GDM1 (cell line): ENCODE measurements at regions not wholly inside any gene's neighbourhood (a gene's known extent, or its start where the extent isn't known, plus 50 kb on each side); places are given as distances from the start of the nearest gene placed in this dataset.
"Not testable (repeated sequence)": the region's sequence is repeated elsewhere in the genome, so short reads cannot be mapped to it uniquely, and the experiment has no call there.

ENCODE experiments used
- DNase-seq: peaks from one replicate; lab custom pipeline; 2025; lab: John Stamatoyannopoulos, UW

DNA sequence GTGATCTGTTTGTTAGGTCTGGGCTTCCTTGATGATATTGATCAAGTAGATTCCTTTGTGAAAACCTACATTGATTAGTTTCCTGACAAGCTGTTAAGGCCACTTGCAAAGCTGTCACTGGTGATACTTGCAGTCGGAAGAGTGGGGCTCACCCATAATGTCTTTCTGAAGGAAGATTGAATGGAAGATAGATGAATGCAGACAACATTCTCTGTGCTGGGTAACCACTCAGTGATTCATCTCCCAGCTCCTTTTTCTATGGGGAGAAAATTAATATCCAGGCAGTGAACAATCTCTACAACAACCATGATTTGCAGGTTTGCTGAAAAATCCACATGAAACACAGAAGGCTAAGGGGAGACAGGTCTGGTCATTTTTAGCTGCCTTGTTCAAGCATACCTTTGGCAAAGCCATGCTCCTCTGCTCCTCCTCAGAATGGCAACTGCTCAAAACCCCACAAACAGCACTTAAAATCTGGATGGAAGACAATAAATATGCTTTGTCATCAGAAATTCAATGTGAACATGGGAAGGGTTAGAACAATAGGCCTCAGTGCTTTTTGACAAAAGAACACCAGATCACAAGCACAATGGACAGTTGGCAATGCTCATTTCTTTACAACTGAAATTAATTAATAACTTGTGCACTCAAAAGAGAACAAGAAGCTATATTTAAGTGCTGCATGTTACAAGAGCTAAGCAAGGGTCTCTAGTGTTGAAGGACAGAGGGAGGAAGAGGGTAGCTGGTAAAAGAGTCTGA, 495.4 kb downstream of the TOX3 start:
- no peak for DNase-seq

DNA sequence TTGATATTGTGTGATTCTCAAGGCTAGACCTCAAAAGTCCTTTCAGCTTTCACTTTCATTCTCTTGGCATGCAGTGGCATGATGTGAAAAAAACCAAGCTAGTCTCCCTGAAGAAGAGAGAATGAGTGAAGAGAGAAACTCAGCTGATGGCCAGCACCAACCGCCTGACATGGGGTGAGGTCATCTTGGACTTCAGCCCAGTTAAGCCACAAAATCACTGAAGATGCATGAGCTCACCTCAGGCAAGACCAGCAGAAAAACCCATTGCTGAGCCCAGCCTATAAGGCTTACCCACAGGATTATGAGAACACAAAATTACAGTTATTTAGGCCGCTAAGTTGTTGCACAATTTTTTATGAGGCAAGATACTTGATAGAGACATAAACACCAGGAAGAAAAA, 496.5 kb downstream of the TOX3 start:
- DNase-seq, result no peak

DNA sequence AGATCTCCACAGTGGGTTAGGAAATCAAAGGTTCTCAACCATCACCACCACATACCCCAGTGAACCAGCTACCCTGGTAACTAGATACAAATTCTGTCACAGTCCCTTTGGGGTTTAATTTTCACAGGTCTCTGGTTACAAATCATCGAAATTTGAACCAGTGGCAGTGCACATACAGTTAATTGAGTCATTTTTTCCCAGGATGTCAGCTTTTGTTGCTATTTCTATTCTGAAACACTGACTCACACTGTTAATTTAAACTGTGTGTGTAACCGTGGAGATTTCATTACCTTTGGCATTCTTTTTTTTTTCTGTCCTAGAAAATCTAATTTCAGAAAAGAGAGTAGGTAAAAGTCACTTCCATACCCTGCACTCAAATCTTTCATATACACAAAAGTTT, 511.5 kb downstream of the TOX3 start:
- DNase-seq, result no peak

DNA sequence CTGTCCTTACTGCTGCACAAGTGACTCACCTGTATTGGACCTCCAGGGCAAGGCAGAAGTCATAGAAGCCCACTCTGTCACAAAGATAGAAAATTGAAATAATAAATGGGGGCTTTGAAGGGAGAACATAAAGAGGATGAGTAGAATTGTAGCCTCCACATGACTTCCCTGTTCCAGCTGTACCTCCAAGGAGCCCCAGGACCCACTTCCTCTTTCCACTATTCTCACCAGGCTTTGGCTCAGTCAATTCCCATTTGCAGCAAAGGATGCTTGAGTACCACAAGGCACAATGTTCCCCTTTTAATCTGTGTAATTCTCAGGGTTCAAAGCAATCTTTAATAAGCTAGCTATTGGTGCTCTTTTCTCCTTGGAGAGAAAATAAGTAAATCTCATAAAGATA, 512.1 kb downstream of the TOX3 start:
- no peak for DNase-seq

DNA sequence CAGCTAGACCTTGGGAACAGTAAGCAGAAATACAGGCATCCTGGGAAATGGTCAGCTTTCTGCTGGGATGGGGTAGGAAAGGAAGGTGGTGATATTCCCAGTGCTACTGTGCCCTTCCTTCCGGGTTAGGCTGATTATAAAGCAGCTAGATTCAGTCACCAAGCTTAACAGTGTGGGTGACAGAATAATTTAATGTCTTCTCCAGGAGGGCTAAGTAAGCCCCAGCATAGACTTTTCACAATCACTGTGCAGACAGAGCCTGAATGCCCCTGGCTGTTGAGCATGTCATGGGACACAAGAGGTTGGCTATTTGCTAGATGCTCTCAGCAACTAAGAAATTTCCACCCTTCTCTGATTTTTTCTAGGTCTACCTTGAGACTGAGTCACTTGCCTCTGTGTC, 513.0 kb downstream of the TOX3 start:
- no peak for DNase-seq

DNA sequence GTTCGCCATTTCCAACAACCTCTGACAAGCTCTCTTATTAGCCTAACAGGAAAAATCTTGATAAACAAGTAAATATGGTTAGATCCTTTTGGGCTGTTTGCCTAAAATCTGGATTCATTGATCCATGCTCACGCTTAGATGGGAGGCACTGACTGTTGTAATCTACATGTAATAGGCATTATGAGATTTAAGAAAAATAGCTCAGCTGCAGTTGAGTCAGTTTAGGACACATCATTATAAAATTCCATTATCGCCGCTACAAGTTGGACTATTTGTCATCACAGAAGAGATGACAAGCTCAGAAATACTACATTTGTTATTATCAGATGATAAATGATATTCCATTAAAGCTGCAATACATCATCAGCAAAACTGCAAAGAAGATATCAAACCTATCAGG, 524.0 kb downstream of the TOX3 start:
- DNase-seq, result no peak

DNA sequence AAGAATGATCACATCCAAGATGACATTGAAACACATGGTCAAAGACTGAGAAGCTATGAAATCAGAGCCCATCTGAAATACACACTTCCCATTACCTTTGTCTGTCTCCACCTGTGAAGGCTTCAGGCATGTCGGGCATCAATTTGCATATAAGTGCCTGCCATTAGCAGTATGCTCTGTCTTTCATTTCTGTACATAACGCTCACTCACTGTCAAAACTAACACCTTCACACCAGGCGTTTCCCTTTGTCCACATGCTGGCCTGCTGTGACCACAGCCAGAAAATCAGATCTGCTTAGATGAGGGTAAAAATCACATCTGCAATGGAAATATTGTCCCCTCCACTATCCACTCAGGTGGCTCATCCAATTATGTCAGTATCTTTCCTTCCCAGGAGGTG, 524.8 kb downstream of the TOX3 start:
- DNase-seq, result no peak

DNA sequence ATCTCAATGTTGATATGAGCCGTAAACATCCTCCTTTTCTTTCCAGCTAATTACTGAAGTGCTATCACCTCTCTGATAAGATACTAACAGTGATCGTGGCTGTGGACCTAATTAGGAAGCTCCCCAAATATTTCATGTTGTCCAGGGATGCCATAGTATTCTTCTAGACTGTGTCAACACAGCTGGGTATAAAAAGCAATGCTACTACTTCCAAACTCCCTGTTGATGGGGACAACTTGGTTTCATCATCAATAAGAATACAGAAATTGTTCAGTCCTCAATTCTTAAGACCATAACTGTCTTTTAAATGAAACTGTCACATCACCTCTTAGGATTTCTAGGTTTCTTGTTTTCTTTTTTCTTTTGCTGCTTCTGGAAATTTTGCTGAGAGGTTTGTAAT, 530.6 kb downstream of the TOX3 start:
- DNase-seq, result no peak

DNA sequence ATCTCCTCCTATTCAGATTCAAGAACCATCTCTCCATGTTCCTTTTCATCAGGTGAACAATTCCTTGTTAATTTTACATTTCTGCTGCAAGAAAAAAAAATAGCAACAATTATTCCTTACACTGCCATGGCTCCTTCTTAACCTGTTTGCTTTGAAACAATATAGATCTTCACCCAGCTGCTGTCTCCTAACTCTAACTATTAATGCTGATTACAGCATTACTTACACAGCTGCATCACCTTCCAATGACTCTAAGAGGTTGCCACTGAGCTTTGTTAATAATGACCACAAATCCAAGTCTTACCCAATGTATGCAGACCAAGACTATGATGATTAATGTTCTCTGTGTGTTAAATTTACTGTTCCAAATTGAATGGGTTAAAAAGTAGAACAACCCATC, 541.4 kb downstream of the TOX3 start:
- no peak for DNase-seq

DNA sequence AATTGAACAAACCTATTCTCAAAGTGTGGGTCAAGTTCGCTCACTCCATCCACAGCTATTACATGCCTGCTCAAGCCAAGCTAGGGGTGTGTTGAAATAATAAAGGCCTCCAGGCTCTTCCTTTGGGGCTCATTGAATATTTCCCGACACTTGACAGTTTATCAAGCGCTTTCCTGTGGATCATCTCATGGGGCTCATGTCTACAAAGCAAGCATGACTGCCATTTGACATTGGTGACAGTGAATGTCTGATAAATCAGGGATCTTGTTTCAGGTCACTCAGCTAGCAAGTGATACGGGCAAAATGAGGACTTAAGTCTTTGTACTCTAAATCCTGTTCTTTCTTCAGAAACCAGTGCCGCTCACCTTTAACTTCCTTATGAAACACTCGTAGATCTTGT, 542.6 kb downstream of the TOX3 start:
- no peak for DNase-seq

DNA sequence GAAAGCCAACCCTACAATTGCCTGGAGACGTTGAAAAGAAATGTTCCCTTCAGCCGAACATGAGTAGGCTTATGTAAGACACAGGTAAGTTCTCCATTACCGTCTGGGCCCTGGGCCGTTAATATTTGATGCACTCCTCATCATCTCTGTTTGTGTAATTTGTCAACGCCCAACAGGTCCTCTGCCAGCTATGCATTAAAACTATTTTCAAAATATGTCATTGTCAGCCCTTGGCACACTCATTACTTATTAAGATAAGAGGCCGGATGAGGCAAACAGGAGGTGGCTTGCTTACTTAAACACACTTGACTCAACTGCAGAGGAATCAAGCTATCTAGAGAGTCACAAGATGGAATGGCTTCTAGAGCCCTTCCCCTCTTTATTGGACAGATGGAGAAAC, 544.9 kb downstream of the TOX3 start:
- DNase-seq, result no peak

DNA sequence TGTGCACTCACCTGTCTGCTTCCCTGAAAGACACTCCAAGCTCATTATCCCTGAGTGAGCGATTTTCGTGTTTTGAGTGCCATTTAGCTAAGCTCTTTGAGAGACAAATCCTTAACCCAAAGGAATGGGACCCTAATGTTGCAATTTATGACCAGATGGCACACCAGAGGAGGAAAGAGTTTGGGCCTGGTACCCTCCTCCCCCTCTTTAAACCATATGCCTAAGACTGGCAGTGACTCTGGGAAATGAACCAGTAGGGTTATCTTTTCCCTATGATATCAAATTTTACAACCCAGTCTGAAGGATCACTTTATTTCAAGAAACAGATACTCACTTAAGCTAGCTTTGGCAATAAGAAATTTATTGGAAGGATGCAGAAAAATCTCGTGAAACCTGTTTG, 550.4 kb downstream of the TOX3 start:
- no peak for DNase-seq

DNA sequence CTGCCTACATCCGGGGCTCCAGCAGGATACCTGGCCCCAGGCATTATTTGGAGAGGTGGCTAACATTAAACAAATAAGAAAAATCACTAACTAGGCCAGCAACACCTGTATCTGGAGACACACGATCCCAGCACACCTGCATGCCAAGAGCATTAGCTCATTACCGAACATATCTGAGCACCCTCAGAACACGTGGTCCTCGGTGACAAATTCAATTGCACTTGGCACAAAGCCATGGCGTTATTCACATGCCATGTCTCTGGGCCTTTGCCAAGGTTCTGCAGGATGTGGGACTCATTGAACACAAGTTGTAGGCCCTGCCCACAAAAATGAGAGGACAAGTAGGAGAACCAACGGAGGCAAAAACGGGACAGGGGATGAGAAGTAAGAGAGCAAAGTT, 552.3 kb downstream of the TOX3 start:
- DNase-seq, result no peak

DNA sequence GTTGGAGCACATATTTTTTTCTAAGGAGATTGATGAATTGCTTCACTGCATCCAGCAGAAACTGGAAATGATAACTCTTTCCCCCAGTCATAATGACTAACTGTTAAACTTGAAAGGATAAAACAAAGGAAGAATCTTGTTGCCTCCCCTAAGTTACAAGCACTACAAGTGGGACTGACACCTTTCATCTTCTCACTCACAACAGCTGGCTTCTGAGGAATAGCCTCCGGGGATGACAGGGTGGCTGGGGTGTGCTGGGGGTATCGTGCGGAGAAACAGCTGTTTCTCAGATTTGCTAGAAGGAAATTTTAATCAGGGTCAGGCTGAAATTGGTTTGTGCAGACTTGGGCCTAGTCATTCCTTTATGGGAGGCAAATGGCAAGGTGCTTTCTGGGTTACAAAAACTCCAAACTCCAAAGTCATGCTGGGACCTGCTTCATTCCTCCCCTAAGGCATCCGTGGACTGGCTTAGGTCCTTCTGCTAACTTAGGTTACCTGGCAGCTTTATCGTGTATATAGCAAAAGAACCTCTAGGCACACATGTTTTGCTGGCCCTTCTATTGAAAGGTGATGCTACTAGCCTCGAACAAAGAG, 557.2 kb downstream of the TOX3 start:
- no peak for DNase-seq

DNA sequence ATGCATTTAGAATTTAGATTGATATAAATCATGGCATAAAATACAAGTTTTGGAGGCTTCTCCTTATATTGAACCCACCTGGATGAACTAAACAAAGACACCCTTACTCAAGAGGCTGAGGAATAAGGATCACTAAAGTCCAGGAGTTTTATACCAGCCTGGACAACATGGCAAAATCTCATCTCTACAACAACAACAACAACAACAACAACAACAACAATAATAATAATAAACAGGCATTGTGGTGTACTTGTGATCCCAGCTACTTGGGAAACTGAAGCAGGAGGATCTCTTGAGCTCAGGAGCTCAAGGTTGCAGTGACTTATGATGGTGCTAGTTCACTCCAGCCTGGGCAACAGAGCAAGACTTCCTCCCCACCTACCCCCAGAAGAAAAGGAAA, 558.0 kb downstream of the TOX3 start:
- no peak for DNase-seq

DNA sequence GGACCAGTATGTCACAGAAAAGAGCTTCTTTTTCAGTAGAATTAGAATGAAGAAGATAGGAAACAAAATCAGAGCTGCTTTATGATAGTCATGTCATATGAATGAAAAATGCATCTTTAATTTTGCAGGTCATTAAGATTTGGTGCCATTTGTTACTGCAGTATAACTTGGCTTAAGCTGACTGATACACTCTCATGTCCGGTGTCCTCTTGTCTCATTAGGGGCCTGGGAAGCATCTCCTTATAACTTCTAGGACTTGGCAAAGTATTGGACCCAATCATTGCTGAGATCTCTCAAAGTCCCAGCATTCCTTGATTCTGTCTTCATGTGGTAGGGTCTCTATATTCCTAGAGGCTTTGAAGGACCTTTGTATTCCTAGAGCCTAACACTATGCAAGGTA, 559.4 kb downstream of the TOX3 start:
- DNase-seq, result no peak

DNA sequence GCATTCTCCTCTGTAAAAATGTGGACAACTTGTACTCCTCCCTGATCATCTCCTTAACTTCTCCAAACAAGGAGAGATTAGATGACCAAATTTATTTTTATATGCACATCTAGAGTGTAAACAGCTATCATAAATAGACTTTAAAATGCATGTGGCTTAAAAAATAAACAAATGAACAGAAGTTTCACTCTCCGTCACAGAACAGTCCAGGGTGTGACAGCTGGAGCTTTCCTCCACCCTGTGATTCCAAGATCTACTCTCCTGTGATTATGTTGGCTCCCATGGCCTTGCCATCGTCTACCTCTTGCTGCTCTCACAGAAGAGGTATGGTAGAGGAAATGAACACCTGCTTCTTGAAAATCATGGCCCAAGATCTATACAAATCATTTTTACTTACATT, 560.2 kb downstream of the TOX3 start:
- DNase-seq, result no peak

DNA sequence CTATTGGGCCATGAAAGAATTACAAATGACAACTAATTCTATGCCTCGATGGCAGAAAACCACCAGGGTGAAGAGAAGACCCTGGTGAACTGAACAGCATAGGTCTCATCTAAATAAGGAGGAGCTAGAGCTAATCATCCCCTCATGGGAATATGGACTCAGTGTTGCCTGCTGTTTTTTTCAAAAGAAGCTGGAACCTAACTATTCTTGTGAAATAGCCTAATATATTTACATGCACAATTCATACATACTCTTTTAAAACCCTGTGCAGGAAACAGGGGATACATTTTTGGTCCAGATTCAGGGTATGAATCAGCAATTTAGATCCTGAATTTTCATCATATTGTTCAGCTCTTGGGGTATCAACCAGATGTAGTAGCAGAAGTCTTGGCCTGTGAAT, 560.6 kb downstream of the TOX3 start:
- DNase-seq, result no peak

DNA sequence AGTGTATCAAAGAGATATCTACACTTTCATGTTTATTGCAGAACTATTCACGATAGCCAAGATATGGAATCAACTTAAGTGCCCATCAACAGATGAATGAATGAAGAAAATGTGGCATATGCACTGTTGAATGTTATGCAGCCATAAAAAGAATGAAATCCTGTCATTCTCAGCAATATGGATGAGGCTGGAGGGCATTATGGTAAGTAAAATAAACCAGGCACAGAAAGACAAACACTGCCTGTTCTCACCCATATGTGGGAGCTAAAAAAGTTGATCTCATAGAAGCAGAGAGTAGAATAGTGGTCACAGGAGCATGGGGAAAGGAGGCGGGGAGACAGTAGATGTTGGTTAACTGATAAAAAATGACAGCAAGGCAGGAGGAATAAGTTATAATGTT, 561.8 kb downstream of the TOX3 start:
- no peak for DNase-seq

DNA sequence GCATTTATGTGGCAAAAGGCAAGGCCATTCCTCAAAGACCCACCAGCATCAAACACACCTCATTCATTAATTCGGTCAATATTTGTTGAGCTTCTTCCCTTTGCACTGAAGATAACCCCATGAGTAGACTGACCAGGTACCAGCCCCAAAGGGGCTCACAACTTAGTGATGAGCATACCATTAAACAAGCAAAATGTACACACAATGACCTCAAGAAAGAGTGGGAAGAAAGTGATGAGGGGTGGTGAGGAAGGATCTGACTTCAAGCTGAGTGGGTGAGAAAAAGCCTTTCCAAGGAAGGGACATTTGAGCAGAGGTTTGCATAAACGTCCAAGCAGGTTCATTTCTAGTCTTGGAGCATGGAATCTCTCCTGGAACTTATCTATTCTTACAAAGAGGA, 562.5 kb downstream of the TOX3 start:
- no peak for DNase-seq

DNA sequence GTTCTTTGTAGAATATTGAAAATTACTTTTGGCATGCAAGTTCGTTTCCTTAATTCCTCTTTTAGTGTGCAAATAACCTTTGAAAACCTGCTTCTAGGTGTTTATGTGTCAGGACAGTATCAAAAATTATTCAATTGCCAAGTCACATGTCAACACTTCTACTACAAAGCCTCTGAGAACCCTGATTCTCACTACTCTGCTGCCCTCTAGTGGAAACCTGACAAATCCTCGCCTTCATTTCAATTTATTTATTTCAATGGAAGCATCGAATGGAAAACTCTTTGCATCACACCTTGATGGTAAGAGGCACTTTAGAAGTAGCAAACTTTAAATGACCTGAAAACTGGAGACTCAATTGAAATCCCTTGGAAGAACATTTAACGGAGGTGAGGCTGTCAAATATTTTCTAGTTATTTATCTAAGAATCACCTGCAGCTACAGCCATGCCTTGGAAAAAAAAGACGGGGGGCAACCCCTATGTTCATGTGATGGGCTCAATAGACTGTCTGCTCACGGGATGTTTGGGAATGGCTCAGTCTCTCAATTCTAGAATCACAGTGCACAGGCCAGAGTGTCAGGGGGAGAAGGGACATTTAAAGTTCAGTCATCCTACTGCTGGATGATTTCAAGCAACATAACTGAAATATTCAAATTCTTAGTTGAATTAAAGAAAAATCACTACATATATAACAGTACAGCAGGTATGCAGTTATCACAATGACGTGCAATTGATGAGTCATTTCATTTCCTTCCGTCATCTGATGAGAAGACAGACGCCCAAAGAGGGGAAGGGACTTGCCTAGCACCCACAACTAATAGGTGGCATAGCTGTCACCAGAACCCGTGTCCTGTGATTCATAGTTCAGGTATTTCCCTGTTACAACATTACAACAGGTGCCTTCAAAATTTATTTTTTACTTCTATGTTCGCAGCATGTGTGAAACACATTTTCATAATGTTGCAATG, 563.9 kb downstream of the TOX3 start:
- DNase-seq, result no peak

DNA sequence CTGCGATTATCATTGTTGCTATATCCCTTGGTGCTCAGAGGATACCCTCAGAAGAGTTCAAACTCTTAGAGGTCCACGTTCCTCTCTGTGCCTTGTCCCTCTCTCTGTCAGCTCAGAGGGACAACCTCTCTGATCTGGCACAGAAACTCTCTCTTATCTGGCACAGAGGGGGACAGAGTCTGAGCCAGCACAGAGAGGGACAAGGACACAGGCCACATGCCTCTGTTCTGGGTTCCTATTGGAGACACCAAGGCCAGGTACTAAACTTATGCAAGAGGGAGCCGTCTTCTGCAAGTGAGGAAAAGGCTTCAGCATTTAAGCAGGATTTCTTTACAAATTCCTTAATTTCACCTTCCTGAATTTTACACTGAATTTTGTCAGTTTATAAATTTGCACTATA, 565.2 kb downstream of the TOX3 start:
- no peak for DNase-seq

DNA sequence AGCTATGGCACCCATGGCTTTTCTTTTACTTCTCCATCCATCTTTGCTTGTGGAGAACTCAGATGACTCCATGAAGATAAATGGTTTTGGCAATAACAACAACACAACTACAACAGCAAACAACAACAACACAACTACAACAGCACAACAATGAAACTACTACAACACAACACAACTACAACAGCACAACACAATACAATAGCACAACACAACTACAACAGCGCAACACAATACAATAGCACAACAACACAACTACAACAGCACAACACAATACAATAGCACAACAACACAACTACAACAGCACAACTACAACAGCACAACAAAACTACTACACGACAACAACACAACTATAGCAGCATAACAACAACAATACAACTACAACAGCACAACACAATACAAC, 569.4 kb downstream of the TOX3 start:
- not testable (repeated sequence) for DNase-seq
